Astrocyte of the cerebellum (primary cell): ENCODE measurements at regions not wholly inside any gene's neighbourhood (a gene's known extent, or its start where the extent isn't known, plus 50 kb on each side); places are given as distances from the start of the nearest gene placed in this dataset.

Source experiments
- DNase-seq: peaks from one replicate; pipeline ENCODE4 v3.0.0-alpha.2; 2011; ENCODE audit warnings: low read depth
- H3K4me3 ChIP-seq: 2 replicates; pipeline ENCODE4 v1.5.1; 2011; ENCODE audit warnings: mild to moderate bottlenecking, low read depth, low read length, moderate library complexity
- CTCF ChIP-seq: IDR thresholded peaks from 2 replicates; pipeline ENCODE4 v1.5.1; 2012; ENCODE audit warnings: low read length, low read depth, moderate library complexity, mild to moderate bottlenecking; ENCODE audit errors: missing control alignments
- in situ Hi-C: cut with HindIII; loops from 2 replicates; pipeline ENCODE4 v1.10.0; 2017; ENCODE audit warnings: low sequenced_read_pairs

- TF ChIP-seq CTCF = no peak
- no peak for DNase-seq
- no peak overlapping the region for H3K4me3 ChIP-seq
- in situ Hi-C loops = no loop called here
Observed at GRCh38 chr2:200725596-200725995, 86.1 kb upstream of the BZW1 start.

GRCh38 chr2:200728630-200729029 lies 83.1 kb upstream of the BZW1 start:
- in situ Hi-C loops = no loop called here
- no peak for TF ChIP-seq CTCF

GRCh38 chr2:200730302-200730701 lies 81.4 kb upstream of the BZW1 start:
- no peak overlapping the region for H3K4me3 ChIP-seq
- no peak for TF ChIP-seq CTCF
- DNase-seq = no peak
- in situ Hi-C loops = no loop called here

More at GRCh38 chr2:200728630-200729029, 83.1 kb upstream of the BZW1 start:
- DNase-seq = no peak
- H3K4me3 ChIP-seq = no peak overlapping the region

GRCh38 chr2:200730960-200731359 lies 80.8 kb upstream of the BZW1 start:
- no peak for DNase-seq
- in situ Hi-C loops = no loop called here
- no peak for TF ChIP-seq CTCF
- no peak overlapping the region for H3K4me3 ChIP-seq

- no peak for TF ChIP-seq CTCF
- in situ Hi-C loops = no loop called here
- H3K4me3 ChIP-seq = no peak overlapping the region
- no peak for DNase-seq
Observed at GRCh38 chr2:200732866-200733265, 78.8 kb upstream of the BZW1 start.

GRCh38 chr2:200733713-200734198 lies 78.0 kb upstream of the BZW1 start:
- no peak for TF ChIP-seq CTCF
- DNase-seq = no peak
- H3K4me3 ChIP-seq = no peak overlapping the region
- in situ Hi-C loops = no loop called here

GRCh38 chr2:200735061-200735460 lies 76.6 kb upstream of the BZW1 start:
- in situ Hi-C loops = loop anchor here (5.0 kb wide), 1 partner anchor 62 kb away; no protein-coding TSS in a partner anchor
- no peak for TF ChIP-seq CTCF
- no peak overlapping the region for H3K4me3 ChIP-seq
- DNase-seq = no peak
